ENCODE measurements at regions not wholly inside any gene's neighbourhood (a gene's known extent, or its start where the extent isn't known, plus 50 kb on each side); places are given as distances from the start of the nearest gene placed in this dataset.
"Not testable (repeated sequence)": the region's sequence is repeated elsewhere in the genome, so short reads cannot be mapped to it uniquely, and the experiment has no call there.

DNA sequence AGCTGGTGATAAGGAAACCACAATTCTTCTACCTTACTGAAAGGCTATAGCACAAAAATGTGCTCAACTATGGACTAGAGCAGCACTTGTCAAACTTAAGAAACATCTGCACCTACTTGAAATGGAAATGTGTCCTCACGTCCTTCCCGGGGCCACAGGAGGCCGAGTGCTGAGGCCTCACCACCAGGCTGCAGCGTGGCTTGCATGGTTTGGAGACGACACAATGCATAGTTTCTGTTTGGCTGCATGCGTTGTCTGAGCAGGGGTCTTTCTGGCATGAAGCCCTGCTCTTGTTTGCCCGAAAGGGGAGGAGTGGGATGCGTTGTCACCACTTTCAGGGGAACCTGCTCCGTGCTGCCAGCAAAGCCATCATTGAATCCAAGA lies 228.8 kb downstream of the TTLL2 start:
- Mint-ChIP-seq H3K27me3 (no peaks in the 10 kb centered on the region), H3K4me3 (no peak overlapping the region), H3K4me1 (ENCODE audit: low read depth) (no peaks in the 10 kb centered on the region), H3K9me3 (peaks cover 8% of the 10 kb centered on the region), H3K27ac (no peak overlapping the region), H3K36me3 (ENCODE audit: low read depth) (no peaks in the 10 kb centered on the region)

DNA sequence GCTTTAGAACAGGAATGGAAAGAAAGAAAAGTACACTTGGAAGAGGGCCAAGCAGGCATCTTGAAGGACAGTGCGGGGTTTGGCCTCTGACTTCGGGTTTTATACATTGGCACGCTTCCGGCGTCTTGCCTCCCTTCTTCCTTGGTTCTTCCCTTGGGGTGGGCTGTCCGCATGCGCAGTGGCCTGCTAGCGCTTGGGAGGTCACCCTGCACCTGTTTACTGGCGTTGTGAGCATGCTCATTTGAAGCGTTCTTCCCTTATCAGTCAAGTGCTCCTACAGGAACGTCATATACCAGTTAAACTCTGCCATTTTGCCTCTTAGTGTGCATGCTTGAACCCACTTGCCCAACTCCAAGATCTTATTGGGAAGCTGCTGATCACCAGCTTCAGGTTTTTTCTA lies 230.0 kb downstream of the TTLL2 start:
- H3K36me3 Mint-ChIP-seq (ENCODE audit: low read depth) = no peaks in the 10 kb centered on the region
- H3K27ac Mint-ChIP-seq = no peak overlapping the region
- H3K27me3 Mint-ChIP-seq = no peaks in the 10 kb centered on the region
- no peaks in the 10 kb centered on the region for H3K4me1 Mint-ChIP-seq (ENCODE audit: low read depth)
- peaks cover 8% of the 10 kb centered on the region for H3K9me3 Mint-ChIP-seq
- no peak overlapping the region for H3K4me3 Mint-ChIP-seq

GRCh38 chr6:167555836-167556235 lies 230.9 kb downstream of the TTLL2 start:
- no peak overlapping the region for H3K27ac Mint-ChIP-seq
- H3K4me3 Mint-ChIP-seq = no peak overlapping the region
- no peaks in the 10 kb centered on the region for H3K4me1 Mint-ChIP-seq (ENCODE audit: low read depth)
- no peaks in the 10 kb centered on the region for H3K36me3 Mint-ChIP-seq (ENCODE audit: low read depth)
- peaks cover 8% of the 10 kb centered on the region for H3K9me3 Mint-ChIP-seq
- no peaks in the 10 kb centered on the region for H3K27me3 Mint-ChIP-seq

DNA sequence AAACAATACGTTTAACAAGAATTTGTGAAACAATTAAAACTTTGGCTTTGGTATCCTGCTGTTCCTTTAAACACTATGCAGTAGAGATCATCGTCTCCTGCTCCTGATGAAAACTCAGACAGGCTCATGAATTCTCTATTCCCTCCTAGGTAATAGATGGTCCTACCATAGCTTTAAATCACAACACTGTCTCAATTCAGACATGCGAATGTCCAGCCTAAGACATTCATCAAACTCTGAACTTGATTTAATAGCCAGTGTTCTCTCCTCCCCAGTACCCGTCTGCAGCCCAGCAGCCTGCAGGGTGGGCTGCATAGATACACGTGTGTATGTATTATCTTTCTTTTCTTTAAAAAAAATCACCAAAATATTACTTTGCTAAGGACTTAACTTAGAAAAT lies 232.8 kb downstream of the TTLL2 start:
- H3K36me3 Mint-ChIP-seq (ENCODE audit: low read depth) = no peaks in the 10 kb centered on the region
- H3K4me1 Mint-ChIP-seq (ENCODE audit: low read depth) = no peaks in the 10 kb centered on the region
- H3K4me3 Mint-ChIP-seq = no peak overlapping the region
- H3K27ac Mint-ChIP-seq = no peak overlapping the region
- H3K27me3 Mint-ChIP-seq = no peaks in the 10 kb centered on the region
- peaks cover 8% of the 10 kb centered on the region for H3K9me3 Mint-ChIP-seq

GRCh38 chr6:167558246-167559177 lies 233.6 kb downstream of the TTLL2 start:
- Mint-ChIP-seq H3K27ac (no peak overlapping the region), H3K4me3 (no peak overlapping the region), H3K36me3 (ENCODE audit: low read depth) (no peaks in the 10 kb centered on the region), H3K27me3 (no peaks in the 10 kb centered on the region), H3K4me1 (ENCODE audit: low read depth) (no peaks in the 10 kb centered on the region), H3K9me3 (peaks cover 8% of the 10 kb centered on the region)

- Mint-ChIP-seq H3K4me1 (ENCODE audit: low read depth) (no peaks in the 10 kb centered on the region), H3K4me3 (no peak overlapping the region), H3K9me3 (peaks cover 8% of the 10 kb centered on the region), H3K36me3 (ENCODE audit: low read depth) (no peaks in the 10 kb centered on the region), H3K27me3 (no peaks in the 10 kb centered on the region), H3K27ac (no peak overlapping the region)
These were observed 235.0 kb downstream of the TTLL2 start for GRCh38 chr6:167559675-167560479.

GRCh38 chr6:167560673-167561569 lies 236.0 kb downstream of the TTLL2 start:
- Mint-ChIP-seq H3K27ac (no peak overlapping the region), H3K4me1 (ENCODE audit: low read depth) (no peaks in the 10 kb centered on the region), H3K9me3 (peaks cover 6% of the 10 kb centered on the region)

GRCh38 chr6:167562862-167563261 lies 238.0 kb downstream of the TTLL2 start:
- not testable (repeated sequence) for H3K9me3 Mint-ChIP-seq; H3K36me3 Mint-ChIP-seq (ENCODE audit: low read depth); H3K27me3 Mint-ChIP-seq; H3K4me1 Mint-ChIP-seq (ENCODE audit: low read depth); H3K4me3 Mint-ChIP-seq; H3K27ac Mint-ChIP-seq

More at GRCh38 chr6:167560673-167561569, 236.0 kb downstream of the TTLL2 start:
- Mint-ChIP-seq H3K4me3 (no peak overlapping the region), H3K36me3 (ENCODE audit: low read depth) (no peaks in the 10 kb centered on the region), H3K27me3 (no peaks in the 10 kb centered on the region)

GRCh38 chr6:167564416-167565250 lies 239.7 kb downstream of the TTLL2 start:
- Mint-ChIP-seq H3K36me3 (ENCODE audit: low read depth) (no peaks in the 10 kb centered on the region), H3K27me3 (no peaks in the 10 kb centered on the region), H3K27ac (no peak overlapping the region), H3K4me3 (no peak overlapping the region), H3K9me3 (no peaks in the 10 kb centered on the region), H3K4me1 (ENCODE audit: low read depth) (no peaks in the 10 kb centered on the region)

DNA sequence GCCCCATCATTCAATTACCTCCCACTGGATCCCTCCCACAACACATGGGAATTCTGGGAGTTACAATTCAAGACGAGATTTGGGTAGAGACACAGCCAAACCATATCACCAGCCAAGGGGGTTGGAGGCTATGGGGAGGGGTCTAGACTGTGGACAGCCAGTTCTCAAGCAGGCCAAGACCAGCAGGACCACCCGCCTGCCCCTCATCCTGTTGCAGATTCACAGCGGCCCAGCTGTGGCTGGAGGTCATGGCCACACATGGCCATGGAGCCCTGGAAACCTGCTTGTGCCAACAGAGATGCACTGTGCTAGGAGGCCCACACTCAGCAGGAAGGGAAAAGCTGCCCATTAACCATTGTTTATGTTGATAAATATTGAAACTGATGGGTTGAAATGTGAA lies 240.5 kb downstream of the TTLL2 start:
- Mint-ChIP-seq H3K27ac (no peak overlapping the region), H3K36me3 (ENCODE audit: low read depth) (no peaks in the 10 kb centered on the region), H3K9me3 (no peaks in the 10 kb centered on the region), H3K4me3 (no peak overlapping the region), H3K4me1 (ENCODE audit: low read depth) (no peaks in the 10 kb centered on the region), H3K27me3 (no peaks in the 10 kb centered on the region)

- Mint-ChIP-seq H3K27ac (no peak overlapping the region), H3K36me3 (ENCODE audit: low read depth) (no peaks in the 10 kb centered on the region), H3K4me3 (no peak overlapping the region), H3K4me1 (ENCODE audit: low read depth) (no peaks in the 10 kb centered on the region), H3K9me3 (no peaks in the 10 kb centered on the region), H3K27me3 (no peaks in the 10 kb centered on the region)
These were observed 241.2 kb downstream of the TTLL2 start for GRCh38 chr6:167565884-167566599.

- no peak overlapping the region for H3K27ac Mint-ChIP-seq
- no peaks in the 10 kb centered on the region for H3K36me3 Mint-ChIP-seq (ENCODE audit: low read depth)
- no peak overlapping the region for H3K4me3 Mint-ChIP-seq
- no peaks in the 10 kb centered on the region for H3K9me3 Mint-ChIP-seq
- no peaks in the 10 kb centered on the region for H3K27me3 Mint-ChIP-seq
- no peaks in the 10 kb centered on the region for H3K4me1 Mint-ChIP-seq (ENCODE audit: low read depth)
These were observed 241.8 kb downstream of the TTLL2 start for GRCh38 chr6:167566711-167567141.

GRCh38 chr6:167567142-167568033 lies 242.5 kb downstream of the TTLL2 start:
- no peaks in the 10 kb centered on the region for H3K4me1 Mint-ChIP-seq (ENCODE audit: low read depth)
- H3K4me3 Mint-ChIP-seq = no peak overlapping the region
- H3K36me3 Mint-ChIP-seq (ENCODE audit: low read depth) = no peaks in the 10 kb centered on the region
- no peak overlapping the region for H3K27ac Mint-ChIP-seq
- H3K9me3 Mint-ChIP-seq = no peaks in the 10 kb centered on the region
- H3K27me3 Mint-ChIP-seq = no peaks in the 10 kb centered on the region

Measured in stimulated activated naive CD8-positive, alpha-beta T cell treated with anti-CD3 and anti-CD28 coated beads, Interleukin-15, Interleukin-2, amounts not matched to agents 100 ng/mL and 50 ng/mL, for 24 hours (primary cell).